Stimulated activated CD4-positive, alpha-beta T cell treated with anti-CD3 and anti-CD28 coated beads, Interleukin-15, amount 100 ng/mL, for 1 hour (primary cell): ENCODE measurements at regions not wholly inside any gene's neighbourhood (a gene's known extent, or its start where the extent isn't known, plus 50 kb on each side); places are given as distances from the start of the nearest gene placed in this dataset.

Experiments used
- DNase-seq, 2 donors: peaks; one replicate each; pipeline ENCODE4 v3.0.0-alpha.2; 2020; ENCODE audit warnings: low read depth in 1 of 2, low spot score in 1 of 2

DNA sequence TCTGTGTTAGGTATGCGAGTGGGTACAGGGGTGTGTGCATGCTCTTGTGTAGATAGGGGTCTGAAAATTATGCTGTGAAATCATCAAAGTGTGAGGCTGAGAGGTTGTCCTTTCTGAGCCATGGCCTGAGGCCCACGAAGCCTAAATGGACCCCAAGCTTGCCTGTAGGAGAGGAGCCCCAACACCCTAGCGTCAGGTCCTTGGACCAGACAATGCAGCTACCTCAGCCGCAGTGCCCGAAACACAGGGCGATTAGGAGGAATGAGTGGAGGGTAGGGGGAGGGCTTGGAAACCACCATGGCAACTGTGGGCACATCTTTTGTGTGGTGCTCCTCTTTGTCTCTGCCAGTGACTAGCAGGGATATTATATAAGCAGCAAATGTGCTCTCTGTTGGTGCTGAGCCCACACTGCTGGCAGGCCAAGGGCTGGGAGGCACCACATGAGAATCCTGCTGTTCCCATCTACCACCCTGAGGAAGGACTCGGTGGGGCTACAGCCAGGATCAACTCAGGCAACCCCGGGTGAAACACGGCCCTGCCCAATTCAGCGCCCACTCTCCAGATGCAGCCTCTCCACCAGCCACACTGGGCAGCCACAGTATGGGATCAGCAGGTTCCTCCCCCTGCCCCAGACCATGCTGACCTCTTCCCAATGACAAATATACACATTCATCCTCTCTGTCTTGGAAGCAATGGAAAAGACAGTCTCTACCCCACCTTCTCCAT, 84.6 kb upstream of the FSTL4 start:
- DNase-seq, result no peak

DNA sequence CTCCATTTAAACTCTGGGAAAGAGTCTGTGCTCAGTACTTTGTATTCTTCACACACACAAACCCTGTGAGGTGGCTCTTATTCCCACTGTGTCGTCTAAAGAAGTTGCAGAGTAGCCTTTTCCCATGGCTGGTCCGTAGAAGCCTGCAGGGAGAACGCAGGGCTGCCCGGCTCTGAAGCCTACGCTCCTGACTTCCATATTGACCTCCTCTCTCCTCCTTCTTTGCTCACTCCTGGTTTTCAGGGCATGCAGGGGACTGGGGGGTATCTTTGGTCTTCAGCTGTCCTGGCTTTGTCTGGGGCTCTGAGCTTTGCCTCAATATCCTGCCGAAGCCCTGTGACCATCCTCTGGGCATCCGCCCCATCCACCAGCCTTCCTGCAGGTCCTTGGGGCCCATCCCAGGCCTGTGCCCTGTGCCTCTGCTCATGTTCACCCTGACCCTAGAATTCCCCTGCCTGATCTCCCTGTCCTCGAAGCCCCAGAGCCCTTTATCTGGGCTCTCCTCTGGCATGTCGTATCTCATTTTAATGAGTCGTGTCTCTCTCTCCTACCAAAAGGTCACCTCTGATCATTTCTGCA, 83.8 kb upstream of the FSTL4 start:
- no peak for DNase-seq

DNA sequence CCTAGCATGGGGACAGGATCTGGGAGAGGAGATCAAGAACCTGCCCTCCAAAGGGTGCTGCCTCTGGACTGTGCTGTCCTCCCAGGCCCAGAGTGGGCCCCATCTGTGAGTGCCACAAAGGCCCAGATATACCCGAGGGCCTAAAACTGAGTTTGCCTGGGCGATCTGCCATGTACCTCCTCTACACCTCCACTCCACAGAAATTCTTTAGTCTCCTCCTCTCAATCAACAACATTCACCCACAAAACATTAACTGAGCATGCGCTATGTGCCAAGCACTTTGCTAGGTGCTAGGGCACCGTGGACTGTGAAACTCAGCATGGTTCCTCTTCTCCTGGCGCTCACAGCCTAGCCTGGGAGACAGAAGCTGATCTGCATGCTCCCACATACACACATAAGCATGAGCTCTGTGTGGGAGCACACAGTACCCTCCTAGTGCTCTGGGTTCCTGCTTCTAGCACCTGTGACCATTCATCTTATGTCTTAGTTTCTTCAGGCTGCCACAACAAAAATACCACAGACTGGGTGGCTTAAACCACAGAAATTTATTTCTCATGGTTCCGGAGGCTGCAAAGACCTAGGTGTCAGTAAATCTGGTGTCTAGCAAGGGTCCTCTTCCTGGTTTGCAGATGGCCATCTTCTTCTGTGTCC, 82.0 kb upstream of the FSTL4 start:
- DNase-seq, result no peak

DNA sequence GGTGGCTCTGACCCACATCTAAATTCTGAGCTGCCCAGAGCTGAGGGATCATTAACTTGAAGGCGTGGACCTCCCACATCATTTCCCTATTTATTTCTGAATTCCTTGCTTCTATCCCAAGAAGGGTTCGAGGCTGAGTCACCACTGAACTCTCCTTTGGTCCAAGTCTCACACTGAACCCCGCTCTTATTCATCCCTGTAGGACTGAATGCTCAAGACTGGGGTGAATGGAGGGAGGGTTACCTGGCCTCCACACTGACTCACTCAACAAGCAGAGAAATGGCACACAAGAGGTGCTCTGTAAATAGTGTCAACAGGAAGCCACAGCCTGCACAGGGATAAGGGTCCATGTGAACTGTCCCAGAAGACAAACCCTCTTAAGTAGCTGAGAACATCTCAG, 79.1 kb upstream of the FSTL4 start:
- DNase-seq, result no peak

DNA sequence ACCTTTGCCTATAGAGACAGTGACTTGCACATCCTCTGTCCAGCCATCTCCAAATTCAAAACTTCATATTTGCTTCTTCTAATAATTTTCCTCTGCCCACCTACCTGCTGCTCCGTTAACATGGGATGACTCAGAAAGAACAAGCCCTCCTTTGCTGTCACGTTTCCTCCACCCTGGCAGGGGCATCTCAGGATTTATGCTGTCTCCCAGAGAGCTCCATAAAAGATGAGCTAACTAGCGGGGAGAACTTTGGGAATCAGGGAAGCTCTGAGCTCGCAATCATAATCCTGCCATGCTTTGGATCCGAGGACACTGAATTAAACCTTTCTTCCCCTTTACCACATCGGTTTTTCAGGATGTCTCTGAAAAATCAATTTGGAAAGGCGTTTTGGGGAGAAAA, 78.4 kb upstream of the FSTL4 start:
- DNase-seq, result no peak

DNA sequence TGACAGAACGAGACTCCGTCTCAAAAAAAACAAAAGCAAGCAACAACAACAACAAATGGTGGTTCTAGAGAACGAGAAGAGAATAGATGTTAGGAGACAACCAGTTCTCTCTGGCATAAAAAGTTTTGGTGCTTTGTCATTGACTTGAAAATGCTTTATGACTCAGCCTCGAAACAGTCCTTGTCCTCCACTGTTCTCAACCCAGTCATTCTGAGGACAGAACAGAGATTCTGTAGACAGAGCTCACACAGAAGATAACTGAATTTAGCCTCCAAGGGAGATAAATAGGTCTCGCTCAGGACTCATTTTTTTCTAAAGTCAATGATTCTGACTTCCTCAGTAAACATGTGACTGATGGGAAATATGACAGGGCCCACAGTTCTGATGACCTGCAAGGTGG, 76.0 kb upstream of the FSTL4 start:
- no peak for DNase-seq

DNA sequence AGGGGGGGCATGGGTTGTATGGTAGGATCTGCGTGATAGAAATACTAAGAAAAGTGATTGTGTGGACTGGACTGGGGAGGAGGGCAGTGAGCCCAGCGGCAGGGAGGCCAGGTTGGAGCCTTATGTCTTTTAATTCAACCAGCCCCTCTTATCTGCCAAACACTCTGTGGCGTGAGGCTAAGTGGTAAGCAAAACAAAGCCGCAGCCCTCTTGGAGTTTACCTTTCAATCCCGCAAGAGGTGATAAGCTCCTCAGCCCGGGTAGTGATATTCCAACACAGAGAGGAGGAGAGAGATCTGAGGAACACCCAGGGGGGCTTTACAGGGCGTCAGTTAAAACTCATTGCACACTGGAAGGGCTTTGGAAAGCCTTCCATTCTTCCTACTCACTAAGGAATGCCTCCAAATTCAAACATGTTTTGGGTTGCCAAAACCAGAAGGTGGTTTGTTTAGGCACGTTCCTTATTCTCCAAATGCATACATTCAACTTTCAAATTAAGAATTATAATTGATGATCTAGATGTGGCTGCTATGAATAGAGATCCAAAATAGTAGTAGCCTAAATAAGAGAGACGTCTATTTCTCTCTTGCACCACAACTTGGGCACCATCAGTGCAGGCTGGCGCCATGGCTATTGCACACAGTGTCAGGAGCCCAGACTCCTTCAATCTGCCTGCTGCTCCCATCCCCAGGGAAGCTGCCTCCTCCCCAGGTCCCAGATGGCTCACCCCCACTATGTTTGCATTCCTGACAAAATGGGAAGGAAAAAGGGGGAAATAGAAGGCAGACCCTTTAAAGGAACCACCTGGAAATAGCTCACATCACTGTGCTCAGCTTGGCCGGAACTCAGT, 75.1 kb upstream of the FSTL4 start:
- no peak for DNase-seq

DNA sequence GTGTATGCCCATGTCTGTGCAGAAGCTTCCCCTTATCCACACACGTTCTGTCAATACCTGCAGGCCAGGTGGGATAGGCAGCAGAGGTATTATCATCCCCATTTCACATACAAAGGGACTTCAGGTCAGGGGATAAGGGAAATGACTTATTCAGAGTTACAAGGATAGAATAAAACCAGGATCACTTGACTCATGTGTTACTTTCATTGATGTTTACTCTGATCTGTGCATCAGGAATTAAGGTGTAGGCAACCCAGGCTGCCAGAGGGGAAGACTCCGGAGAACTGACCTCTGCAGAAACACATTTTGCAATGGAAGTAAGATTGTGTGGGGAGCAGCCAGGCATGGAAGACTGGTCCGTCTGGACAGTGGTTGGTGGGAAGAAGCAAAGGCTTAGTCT, 74.2 kb upstream of the FSTL4 start:
- no peak for DNase-seq

DNA sequence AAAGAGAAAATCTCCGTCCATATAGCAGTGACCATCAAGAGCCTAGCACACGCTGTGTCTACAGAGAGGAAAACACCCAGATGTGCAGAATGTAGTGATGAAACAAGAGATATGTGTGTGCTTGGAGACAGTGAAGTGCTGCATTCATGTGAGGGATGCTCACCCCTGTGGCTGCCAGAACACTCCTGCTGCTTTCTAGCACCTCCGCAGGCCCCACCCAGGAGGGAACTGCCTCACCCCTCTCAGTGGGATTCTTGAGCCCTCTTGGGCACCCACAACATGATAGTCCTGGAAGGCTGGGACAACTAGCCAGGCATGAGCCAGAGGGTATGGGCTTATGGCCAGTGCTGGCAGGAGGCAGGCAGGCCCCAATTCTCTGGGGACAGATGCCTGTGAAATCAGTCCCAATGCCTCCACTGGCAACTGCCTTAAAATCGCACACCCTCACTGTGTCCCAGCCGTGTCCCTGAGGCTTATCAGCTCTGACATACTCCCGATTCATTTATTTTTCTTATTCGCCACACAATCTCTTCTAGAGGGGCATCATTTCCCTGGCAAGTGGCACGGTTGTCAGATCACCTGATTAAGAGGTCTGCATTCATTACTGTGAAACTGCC, 73.2 kb upstream of the FSTL4 start:
- no peak for DNase-seq

DNA sequence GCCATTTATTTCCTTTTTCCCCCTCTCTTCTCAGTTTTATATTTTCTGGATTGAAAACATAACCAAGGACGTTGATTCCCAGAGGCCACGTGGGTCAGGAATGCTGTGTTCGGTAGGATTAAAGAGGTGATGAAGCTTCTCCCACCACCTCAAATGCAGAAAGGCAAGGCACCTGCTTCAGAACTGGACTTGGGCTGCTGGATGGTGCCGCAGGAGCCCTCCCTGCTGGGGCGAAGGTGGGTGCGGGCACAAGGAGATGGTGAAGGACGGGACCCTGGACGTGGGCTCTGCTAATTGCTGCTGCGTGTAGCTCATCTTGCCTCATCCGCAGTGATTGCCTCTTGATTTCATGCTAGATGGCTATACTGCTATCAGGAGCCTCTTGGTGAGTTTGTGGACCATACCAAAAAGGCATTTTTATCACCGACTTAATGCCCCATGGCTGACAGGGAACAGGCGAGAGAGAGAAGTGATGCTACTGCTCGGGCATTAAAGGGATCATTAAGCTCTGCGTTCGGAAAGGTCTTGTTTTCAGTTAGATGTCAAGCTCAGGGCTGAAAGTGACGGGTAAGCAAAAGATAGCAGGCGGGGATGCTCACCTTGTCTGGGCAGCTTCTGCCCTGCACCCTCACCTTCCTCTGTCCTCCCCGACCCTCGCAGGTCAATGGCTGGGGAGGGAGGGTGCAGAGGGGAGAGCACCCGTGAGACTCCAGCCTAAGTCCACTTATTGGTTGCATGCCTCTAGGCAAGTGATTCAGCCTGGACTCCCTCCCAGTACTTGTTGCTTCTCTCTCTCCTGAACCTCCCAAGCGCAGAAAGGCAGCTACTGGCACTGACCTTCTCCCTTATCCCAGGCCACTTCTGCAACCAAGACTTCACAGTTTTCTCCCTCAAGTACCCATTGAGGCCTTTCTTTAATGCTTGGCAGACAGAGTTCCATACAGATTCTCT, 71.6 kb upstream of the FSTL4 start:
- no peak for DNase-seq

DNA sequence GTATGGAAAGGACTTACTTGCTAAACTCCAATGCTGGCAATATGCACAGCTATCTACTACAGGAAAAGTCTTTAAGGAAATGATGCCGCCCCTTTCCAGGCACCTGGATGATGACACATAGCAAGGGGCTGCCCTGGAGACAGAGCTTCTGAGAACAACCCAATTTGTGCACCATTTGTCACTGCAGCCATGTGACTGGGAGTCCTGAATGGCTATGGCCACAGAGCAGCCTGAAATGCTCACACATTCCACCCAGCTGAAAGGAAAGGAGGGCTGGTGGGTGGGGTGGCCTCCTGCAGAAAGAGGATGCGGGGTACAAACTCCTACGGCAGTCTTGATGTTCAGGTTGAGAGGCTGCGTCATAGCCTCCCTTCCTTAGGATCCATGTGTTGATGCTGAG, 70.1 kb upstream of the FSTL4 start:
- DNase-seq, result no peak

DNA sequence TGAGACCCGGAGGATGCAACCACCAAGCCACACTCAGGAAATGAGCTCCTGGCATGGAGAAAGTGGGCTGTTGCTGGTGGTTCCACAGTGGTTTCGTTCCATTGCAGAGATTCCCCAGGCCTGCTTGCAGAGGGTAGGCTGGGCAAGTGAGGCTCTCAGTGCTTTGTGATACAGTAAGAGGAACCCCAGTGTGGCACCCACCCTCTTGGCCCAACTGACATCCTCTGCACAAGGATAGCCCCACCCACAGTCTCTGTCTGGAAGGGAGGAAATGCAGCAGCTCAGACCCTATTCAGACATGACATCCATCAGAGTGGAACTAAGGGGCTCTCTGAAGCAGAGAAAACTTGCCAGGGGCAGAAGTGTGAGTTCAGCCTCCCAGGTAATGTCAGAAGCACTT, 69.6 kb upstream of the FSTL4 start:
- DNase-seq, result no peak

DNA sequence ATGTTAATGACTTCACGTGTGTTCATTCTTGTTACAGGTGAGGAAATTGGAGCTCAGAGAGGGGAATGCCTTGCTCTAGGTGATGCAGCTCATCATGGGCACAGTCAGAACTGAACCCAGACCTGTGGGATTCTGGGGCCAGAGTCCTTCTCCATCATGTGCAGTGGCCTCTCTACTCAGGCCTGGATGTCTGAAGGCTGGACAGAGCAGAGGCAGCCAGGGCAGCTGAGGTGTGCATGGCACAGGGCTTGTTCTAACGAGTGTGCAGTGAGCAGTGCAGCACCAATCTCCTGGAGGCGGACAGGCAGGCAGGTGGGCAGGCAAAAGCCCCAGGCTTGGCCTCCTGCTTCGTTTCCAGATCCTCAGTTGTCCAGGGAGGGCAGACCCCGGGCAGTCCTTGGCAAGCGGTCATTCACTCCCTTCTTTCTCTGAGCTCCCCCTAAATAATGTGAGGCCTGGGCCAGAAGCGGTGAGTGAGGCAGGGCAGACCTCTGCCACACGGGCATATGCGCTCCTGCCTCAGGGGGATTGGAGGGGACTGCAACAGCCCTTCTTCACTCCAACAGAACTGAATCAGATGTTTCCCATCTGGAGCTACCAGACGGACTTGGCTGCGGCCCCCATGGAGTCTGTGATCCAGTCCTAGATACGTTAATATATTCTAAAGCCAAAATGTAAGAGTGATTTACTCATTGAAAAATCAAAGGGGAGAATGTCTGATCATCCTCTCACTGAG, 68.7 kb upstream of the FSTL4 start:
- no peak for DNase-seq

DNA sequence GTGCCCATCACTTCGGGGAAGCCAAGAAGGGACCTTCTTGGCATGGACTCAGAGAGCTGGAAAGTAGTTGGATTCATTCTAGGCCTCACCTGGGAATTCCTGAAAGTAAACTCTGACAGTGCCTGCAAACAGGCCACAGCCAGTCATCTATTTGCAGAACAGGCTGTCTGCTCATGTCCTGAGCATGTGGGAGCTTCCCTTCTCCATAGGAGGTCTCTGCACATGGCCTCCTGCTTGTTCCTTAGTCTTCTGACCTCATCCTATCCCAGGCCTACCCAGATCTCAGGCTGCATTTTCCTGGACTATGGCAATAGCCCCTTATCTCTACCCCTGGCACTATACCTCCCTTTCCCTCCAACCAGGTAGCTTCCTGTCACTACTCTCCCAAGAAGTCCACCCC, 67.2 kb upstream of the FSTL4 start:
- DNase-seq, result no peak

DNA sequence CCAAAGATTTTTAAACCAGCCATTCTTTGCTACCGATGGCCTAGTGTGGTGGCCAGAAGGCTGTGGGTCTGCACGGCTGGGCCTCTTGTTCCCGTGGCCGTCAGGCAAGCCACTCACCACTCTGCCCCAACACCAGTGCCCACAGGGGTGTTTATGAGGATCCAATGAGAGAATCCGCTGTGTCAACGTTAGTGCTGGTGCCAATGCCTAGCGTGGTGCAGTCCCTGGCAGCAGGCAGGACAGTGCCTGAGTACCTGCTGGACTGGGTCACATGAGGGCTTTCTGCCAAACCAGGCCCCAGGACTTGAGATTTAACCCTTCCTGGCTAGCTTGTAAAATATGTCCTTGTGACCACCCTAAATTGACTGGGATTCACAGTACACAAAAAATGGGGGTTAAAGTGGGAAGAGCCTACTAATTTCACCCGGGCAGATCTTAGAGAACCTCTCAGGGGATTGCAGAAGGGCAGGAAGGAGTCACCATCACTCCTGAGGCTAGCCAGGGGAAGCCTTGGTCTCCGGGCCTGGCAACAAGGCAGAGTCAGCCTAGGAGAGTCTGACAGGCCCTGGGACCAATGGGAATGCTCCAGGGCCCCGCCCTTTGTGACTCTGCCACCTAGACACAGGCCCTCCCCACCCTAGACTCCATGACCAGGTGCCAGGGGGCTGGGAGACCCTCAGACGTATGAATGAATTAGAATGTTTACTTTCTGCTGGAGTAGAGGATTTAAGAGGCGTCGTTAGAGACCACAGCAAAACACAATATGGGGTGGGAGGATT, 63.2 kb upstream of the FSTL4 start:
- no peak for DNase-seq

DNA sequence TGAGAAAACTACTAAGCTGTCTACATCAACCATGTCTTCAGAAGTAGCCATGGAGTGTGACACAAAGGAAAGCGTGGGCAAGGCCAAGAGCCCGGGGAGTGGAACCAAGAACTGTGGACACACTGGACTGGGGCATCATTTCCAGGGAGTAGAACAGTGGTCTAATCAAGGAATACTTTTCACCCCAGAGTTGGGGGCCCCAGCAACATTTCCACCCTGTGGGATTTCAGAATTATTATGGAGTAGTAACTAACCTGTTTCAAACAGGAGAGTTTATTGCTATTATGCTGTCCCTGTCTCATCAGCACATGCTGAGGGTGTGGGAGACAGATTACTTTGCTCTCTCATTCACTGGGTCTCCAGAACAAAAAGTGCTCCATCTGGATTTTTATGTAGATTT, 58.0 kb upstream of the FSTL4 start:
- DNase-seq, result no peak

DNA sequence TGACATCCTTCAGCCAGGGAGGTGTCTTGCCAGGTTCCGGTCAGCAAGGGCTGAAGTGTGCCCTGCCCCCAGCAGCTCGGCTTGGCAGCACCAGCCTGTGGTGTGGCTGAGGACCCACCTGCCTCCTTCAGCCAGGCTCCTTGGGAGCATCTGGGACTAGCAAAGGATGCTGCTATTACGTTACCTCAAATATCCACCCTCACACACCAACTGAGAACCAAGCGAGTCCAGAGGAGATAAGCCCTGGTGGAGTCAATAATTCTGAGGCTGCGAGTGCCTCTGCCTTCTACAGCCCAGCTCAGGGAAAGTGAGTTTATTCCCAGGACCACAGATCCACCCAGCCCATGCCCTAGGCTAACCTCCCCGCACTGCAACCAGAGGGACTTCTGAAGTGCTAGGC, 57.1 kb upstream of the FSTL4 start:
- no peak for DNase-seq

DNA sequence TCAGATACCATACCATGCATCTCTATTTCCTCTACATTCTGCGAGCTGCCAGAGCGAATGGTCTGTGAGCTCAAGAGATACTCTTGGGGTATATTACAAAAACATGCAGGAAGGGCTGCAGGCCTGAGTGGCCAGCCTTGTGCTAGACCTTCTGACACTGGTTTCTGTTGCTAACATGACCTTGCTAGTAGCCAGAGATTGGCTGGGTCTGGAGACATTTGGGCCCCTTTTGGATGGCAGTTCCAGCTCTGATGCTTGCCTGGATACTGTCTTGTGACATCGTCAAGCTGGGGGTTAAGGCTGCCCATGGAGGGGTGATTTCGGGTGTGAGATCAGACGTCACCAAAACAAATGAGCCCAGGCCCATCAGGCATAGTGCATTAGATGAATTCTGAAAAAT, 56.1 kb upstream of the FSTL4 start:
- DNase-seq, result no peak

DNA sequence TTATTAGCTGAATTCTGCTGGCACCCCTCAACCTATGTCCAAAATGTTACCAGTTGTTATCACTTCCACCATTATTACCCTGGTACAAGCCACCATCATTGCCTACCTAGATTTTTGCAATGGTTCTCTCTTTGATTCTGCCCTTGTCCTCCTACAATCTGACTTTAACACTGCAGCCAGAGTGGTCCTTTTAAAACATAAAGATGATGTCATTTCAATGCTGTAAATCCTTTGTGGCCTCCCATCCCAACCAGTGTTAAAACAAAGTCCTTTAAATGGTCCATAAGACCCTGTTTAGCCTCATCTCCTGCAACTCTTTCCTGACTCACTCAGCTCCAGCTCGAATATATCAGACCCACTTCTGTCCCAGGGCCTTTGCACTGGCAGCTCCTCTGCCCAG, 54.9 kb upstream of the FSTL4 start:
- DNase-seq, result no peak
